Stimulated activated CD8-positive, alpha-beta memory T cell treated with anti-CD3 and anti-CD28 coated beads, Interleukin-15, amount 100 ng/mL, for 4 hours (primary cell): ENCODE measurements at regions not wholly inside any gene's neighbourhood (a gene's known extent, or its start where the extent isn't known, plus 50 kb on each side); places are given as distances from the start of the nearest gene placed in this dataset.

Experiments used
- DNase-seq, 2 donors: peaks; one replicate each; pipeline ENCODE4 v3.0.0-alpha.2; 2020; ENCODE audit warnings: low read depth in 2 of 2

- DNase-seq = no peak
These were observed 291.9 kb upstream of the PRDM1 start for GRCh38 chr6:105794239-105794638.

GRCh38 chr6:105793130-105793529, 293.0 kb upstream of the PRDM1 start:
- no peak for DNase-seq

- no peak for DNase-seq
These were observed 294.4 kb upstream of the PRDM1 start for GRCh38 chr6:105791583-105792318.

GRCh38 chr6:105791179-105791578, 295.0 kb upstream of the PRDM1 start:
- DNase-seq = no peak

- no peak for DNase-seq
These were observed 295.5 kb upstream of the PRDM1 start for GRCh38 chr6:105790635-105791034.

GRCh38 chr6:105789935-105790334, 296.2 kb upstream of the PRDM1 start:
- no peak for DNase-seq

GRCh38 chr6:105787747-105788146, 298.4 kb upstream of the PRDM1 start:
- DNase-seq = no peak

GRCh38 chr6:105786890-105787655, 299.1 kb upstream of the PRDM1 start:
- DNase-seq = no peak

GRCh38 chr6:105786449-105786848, 299.7 kb upstream of the PRDM1 start:
- DNase-seq = no peak

- no peak for DNase-seq
These were observed 300.9 kb upstream of the PRDM1 start for GRCh38 chr6:105785066-105785811.

GRCh38 chr6:105784179-105784578, 302.0 kb upstream of the PRDM1 start:
- DNase-seq = no peak

GRCh38 chr6:105783333-105783935, 302.7 kb upstream of the PRDM1 start:
- DNase-seq = no peak

- no peak for DNase-seq
These were observed 304.2 kb upstream of the PRDM1 start for GRCh38 chr6:105781915-105782314.

- peak; percentile 17 to 46 for DNase-seq
These were observed 304.9 kb upstream of the PRDM1 start for GRCh38 chr6:105781248-105781647.

- DNase-seq = no peak
These were observed 305.8 kb upstream of the PRDM1 start for GRCh38 chr6:105780146-105780860.

- DNase-seq = no peak
These were observed 307.0 kb upstream of the PRDM1 start for GRCh38 chr6:105779110-105779509.

- no peak for DNase-seq
These were observed 311.0 kb upstream of the PRDM1 start for GRCh38 chr6:105775095-105775494.

GRCh38 chr6:105774247-105774646, 311.9 kb upstream of the PRDM1 start:
- no peak for DNase-seq

- no peak for DNase-seq
These were observed 314.7 kb upstream of the PRDM1 start for GRCh38 chr6:105771313-105771970.

GRCh38 chr6:105769987-105770386, 316.1 kb upstream of the PRDM1 start:
- no peak for DNase-seq

- DNase-seq = no peak
These were observed 316.9 kb upstream of the PRDM1 start for GRCh38 chr6:105769197-105769596.
